NAMALWA (cell line): ENCODE measurements at regions not wholly inside any gene's neighbourhood (a gene's known extent, or its start where the extent isn't known, plus 50 kb on each side); places are given as distances from the start of the nearest gene placed in this dataset.

Source experiments
- DNase-seq: peaks from one replicate; pipeline ENCODE4 v3.0.0-alpha.2; 2015; ENCODE audit warnings: low spot score

- no peak for DNase-seq
Observed at GRCh38 chr3:95352471-95352870, 1289.6 kb downstream of the NSUN3 start.

DNA sequence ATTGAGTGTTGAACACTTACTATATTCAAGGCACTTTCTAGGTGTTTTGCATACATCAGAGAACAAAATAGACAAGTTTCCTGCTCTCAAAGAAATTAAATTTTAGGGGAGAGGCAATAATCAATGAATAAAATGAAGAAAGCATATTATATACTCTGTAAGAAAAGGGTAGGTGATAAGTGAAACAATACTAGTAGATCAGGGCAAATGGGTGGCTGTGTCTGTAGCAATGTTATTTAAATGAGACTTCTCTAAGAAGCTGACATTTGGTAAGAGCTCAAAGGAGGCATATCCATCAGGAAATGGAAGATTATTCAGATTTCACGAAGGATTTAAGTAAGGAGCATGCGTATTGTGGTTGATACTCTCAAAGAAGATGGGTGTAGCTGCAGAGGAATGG, 1291.6 kb downstream of the NSUN3 start:
- no peak for DNase-seq

DNA sequence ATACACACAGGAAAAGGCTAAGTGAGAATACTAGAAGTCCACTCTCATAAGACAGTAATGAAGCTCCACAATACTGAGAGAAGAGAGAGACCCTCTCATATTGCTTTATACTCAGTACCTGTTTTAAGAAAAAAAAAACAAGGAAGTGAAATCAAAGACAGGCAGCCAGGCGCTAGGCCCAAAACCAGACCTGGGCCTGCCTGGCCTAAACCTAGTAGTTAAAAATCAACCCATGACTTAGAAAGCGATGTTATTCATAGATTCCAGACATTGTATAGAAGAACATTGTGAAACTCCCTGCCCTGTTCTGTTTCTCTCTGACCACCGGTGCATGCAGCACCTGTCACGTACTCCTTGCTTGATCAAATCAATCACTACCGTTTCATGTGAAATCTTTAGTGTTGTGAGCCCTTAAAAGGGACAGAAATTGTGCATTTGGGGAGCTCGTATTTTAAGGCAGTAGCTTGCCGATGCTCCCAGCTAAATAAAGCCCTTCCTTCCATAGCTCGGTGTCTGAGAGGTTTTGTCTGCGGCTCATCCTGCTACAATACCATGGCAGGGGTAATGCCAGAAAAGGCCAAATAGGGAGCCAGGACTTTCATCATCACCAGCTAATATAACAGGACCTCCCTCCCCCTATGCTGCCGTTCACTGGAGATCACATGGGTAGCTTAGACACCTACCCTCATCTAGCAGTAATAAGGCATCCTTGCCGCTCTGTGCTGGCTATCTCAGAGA, 1294.1 kb downstream of the NSUN3 start:
- DNase-seq, result no peak

DNA sequence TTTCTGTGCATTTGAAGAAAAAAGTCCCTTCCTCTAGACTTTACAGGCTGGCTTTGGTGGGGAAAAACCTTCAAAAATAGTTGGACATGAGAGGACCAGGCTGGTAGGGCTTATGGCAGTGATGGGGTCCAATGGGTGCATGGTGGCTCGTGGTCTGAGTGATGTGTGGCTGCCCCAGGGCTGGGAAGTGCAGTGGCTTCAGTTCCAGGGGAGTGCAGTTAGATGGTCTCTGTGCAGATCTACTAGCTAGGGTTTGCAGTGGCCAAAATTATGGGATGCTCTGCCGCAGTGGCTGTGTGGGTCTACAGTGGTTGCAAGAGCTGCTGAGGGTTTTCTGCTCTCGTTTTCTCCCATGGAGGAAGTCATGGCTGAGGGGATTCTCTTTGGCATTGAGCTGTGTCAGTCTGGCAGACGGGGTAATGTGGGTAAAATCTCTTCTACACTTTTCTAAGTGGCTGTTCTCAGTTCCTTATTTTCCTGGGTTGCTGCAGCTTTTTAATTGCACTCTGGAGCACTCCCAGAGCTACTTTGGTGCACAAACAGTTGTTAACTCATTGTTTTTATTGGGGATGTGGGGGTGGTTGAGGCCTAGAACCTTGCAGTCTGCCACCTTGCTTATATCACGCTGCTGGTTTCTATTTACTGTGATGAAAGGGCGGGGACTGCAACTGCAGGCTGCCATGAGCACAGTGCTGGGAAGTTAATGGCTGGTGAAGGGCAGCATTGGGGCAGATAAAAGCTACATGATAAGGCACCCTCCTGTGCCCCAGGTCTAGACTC, 1324.6 kb downstream of the NSUN3 start:
- no peak for DNase-seq

DNA sequence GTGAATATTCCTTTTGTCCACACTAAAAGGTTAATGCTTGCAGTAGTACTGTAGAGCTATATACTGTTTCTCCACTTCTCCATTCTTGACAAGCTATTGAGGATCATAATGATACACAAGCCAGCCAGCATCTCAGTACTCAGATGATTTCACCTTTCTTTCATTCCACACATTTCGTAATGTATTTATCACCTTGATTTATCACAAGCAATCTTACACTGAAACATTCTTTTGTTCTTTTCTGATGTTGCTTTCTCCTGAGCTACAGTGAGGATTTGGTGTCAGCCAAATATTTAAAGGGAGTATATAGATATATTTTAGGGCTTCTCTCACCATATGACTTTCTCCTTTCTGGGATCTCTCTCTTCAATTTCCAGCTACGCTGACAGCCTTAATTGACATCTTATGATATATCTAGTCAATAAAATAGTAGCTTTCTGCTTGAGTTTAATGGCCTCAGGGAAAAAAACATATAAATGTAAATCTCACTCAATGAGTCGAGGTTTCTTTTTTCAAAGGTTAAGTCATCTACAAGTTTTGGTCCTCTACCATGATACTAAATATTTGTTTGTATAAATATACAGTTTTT, 1327.0 kb downstream of the NSUN3 start:
- no peak for DNase-seq

DNA sequence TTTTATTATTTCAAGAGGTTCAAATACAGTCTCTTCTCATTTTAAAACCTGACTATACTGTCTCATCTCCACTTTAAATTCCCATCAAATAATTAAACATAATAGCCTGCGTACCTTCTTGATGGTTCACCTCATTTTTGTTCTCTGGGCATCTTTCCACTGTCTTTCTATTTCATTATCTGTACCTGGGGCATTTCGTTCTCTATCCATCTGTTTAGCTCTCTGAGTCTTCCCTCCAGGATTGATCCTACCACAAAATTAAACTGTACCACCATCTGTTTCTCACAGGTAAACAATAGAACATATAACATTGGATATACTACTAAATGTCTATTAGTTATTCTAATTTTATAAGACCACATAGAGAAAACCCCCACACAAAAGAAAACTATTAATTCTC, 1331.4 kb downstream of the NSUN3 start:
- no peak for DNase-seq

GRCh38 chr3:95399585-95399984, 1336.7 kb downstream of the NSUN3 start:
- no peak for DNase-seq

DNA sequence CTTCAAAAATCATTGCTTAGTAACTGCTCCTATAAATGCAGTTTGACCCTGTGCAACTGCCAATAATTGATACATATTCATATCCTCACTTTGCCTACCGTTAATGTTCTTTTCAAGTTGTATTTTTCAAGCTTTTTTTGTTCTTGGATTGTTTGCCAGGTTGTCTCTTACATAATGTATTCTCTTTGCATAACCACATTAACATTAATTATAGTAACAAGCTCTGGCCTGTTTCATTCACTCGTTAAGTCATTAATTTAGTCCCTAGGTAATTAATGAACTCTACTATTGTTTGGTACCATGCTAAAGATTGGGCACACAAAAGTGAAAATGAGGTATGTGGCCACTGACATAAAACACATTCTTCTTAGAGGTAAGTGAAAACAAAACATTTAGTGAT, 1338.8 kb downstream of the NSUN3 start:
- DNase-seq, result no peak

DNA sequence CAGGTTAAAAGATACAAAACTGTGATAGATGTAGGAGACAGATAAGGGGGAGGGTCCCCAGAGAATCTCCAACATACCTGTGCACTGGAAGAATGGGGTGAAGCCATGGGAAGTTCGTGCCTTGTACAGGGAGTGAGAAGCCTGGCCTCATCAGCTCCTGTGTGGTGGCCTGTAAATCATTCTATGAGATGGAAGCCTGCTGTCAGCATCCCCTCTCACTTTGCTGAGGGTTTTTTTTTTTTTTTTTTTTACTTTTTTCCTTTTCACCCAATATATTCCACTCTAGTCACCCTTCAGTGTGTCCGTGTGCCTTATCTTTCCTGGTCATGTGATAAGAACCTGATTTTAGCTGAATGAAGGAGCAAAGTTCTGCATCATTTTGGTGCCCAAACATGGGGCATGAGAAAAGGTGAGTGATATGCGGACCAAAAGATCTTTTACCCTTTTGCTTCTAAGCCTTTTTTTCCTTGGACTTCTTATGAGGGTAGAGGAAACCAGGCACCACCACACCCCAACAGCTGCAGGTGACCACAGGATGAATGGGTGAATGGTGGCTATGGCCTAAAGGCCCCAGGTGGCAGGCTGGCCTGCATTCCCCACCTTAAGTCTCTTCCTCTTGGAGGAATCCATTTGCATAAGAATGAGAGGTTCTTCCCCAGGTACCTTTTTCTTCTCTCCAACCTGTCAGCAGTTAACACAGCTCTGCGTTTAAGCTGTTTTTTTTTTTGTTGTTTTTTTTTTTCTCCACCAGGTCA, 1345.0 kb downstream of the NSUN3 start:
- DNase-seq, result no peak

- DNase-seq, result no peak
Observed at GRCh38 chr3:95408464-95408862, 1345.6 kb downstream of the NSUN3 start.

GRCh38 chr3:95418251-95418650, 1355.4 kb downstream of the NSUN3 start:
- DNase-seq, result no peak

- DNase-seq, result no peak
Observed at GRCh38 chr3:95424279-95424678, 1361.4 kb downstream of the NSUN3 start.

DNA sequence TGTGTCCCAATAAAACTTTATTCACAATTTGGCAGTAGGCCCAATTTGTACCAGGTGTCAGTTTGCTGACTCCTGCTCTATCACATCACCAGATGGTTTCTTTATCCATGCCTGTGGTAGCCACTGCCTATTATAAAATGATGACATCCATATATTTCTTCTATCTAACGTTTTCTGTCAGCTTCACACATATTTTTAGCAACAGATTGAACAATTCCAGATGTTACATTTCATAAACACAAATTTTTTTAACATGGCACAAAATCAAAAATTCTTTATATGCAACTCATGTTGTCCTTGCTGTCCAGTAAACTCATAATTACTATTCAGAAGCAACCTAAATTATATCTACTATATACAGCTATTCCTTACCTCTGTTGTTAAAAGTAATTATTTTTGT, 1371.6 kb downstream of the NSUN3 start:
- DNase-seq, result no peak

- DNase-seq, result no peak
Observed at GRCh38 chr3:95437409-95437808, 1374.5 kb downstream of the NSUN3 start.

DNA sequence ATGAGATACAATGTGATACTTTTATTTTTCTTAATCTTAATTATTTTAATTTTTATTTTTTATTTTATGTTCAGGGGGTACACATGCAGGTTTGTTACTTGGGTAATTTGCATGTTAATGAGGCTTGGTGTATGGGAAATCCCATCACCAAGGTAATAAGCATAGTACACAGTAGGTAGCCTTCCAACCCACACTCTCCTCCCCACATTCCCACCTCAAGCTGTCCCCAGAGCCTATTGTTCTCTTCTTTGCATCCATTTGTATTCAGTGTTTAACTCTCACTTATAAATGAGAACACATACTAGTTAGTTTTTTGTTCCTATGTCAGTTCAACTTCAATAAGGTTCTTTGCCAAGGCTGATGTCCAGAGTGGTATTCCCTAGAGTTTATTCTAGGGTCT, 1375.4 kb downstream of the NSUN3 start:
- DNase-seq, result no peak

DNA sequence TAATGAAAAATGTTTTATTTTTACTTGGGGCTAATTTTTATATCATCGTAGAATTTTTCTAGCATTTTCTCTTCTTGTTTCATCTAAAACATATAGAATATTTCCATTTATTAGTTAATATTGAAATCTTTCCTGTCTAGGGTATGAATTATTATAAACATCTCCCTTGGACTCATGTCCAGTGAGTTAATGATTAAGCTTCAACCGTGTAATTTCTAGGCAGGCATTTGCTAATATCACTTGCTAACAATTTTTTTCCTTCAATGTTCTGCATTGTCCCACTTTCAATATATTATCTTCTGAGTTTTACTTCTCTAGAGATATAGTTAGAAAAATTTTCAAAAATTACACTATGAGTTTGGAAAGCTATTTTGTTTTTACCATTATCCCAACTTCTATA, 1371.6 kb upstream of the EPHA6 start:
- DNase-seq, result no peak

DNA sequence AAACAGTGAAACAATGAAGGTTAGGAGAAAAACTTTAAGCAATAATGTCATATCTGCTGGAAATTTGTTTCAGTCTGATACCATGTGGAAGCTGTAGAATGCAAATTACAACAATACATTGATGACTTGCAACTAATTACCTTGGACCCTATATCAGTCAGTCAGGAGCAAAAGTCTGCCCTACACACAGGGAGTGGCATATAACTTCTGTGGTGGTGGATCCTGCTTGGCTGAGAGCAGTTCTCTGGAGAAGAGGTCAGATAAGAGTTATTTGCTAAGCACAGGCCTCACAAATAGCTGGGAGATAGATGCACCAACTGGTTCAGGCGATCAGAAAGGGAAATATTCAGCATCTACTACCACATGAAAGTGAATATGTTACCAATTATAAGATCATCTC, 1364.6 kb upstream of the EPHA6 start:
- no peak for DNase-seq

DNA sequence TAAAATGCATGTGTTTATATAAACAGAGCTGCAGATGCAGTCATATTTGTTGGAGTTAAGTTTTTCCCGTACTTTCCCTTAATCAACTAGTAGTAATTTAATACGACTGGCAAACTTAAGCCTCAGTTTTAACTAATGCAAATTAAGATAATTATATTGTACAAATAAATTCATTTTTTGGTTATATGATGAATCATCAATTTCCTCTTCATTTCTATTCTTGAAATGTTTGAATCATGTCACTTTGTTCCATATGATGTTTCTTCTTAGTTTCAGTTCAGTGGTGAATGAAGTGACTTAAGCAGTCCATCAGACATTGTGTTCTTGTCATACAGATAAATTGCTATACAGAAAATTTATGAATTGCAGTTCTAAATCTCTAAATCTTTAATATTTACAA, 1361.2 kb upstream of the EPHA6 start:
- DNase-seq, result no peak

DNA sequence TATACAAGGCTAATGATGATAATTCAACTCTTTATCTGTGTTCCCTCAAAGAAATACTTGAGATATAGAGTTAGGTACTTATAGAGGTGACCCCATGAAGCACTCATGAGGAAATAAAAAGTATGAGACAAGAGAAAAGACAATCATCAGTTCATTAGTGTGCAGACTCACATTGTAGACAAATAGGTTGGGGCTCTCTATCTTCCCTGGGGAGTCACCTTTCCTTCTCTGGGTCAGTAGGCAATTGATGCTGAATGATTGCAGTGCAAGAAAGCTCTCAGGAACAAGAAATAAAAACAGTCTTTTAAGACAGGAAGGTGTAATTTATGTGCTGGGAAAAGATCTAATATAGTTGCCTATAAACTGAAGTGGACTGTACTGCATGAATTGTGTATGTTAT, 1357.6 kb upstream of the EPHA6 start:
- DNase-seq, result no peak

GRCh38 chr3:95459706-95460105, 1354.7 kb upstream of the EPHA6 start:
- no peak for DNase-seq

GRCh38 chr3:95460274-95460673, 1354.1 kb upstream of the EPHA6 start:
- no peak for DNase-seq

DNA sequence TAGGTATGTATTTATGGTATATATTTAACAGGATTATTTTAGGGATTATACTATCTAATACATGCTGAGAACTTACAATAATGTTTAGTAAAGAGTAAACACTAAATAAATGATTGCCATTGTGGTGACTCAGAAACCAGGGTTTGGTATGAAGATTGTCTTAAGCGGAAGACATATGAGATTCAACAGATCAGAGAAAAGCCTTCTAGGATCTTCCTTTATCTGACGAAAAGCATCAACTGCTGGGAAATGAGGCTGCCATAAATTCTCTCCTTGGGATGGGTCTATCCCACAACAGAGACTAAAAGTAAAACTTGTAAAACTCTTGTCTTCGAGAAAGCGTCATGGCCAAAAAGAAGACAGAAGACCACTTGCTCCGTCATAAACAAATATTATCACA, 1352.2 kb upstream of the EPHA6 start:
- DNase-seq, result no peak

GRCh38 chr3:95464346-95464745, 1350.0 kb upstream of the EPHA6 start:
- DNase-seq, result no peak
